HG02885 (cell line): ENCODE measurements at regions not wholly inside any gene's neighbourhood (a gene's known extent, or its start where the extent isn't known, plus 50 kb on each side); places are given as distances from the start of the nearest gene placed in this dataset.
"Not testable (repeated sequence)": the region's sequence is repeated elsewhere in the genome, so short reads cannot be mapped to it uniquely, and the experiment has no call there.

Experiments used
- ATAC-seq: cut with Tn5 transposase; IDR thresholded peaks from one replicate; pipeline ENCODE4 v1.9.1; 2021; ENCODE audit warnings: mild to moderate bottlenecking; ENCODE audit not compliant: unreplicated experiment, poor library complexity

GRCh38 chr1:173392895-173393658, 84.1 kb upstream of the PRDX6 start:
- no peak for ATAC-seq

GRCh38 chr1:173393659-173394000, 83.5 kb upstream of the PRDX6 start:
- no peak for ATAC-seq

- not testable (repeated sequence) for ATAC-seq
Measured at GRCh38 chr1:173394813-173395212, 82.3 kb upstream of the PRDX6 start.

GRCh38 chr1:173395762-173396161, 81.4 kb upstream of the PRDX6 start:
- ATAC-seq, result no peak

GRCh38 chr1:173400387-173400995, 76.6 kb upstream of the PRDX6 start:
- no peak for ATAC-seq

GRCh38 chr1:173403996-173404395, 73.1 kb upstream of the PRDX6 start:
- ATAC-seq, result no peak

GRCh38 chr1:173405281-173405680, 71.9 kb upstream of the PRDX6 start:
- no peak for ATAC-seq

GRCh38 chr1:173405834-173406233, 71.3 kb upstream of the PRDX6 start:
- no peak for ATAC-seq

GRCh38 chr1:173406783-173407230, 70.3 kb upstream of the PRDX6 start:
- no peak for ATAC-seq

- no peak for ATAC-seq
Measured at GRCh38 chr1:173407846-173408245, 69.3 kb upstream of the PRDX6 start.

- ATAC-seq, result no peak
Measured at GRCh38 chr1:173408886-173409285, 68.2 kb upstream of the PRDX6 start.

GRCh38 chr1:173409613-173410012, 67.5 kb upstream of the PRDX6 start:
- ATAC-seq, result no peak

- peak; percentile 4 for ATAC-seq
Measured at GRCh38 chr1:173410133-173410793, 66.9 kb upstream of the PRDX6 start.

GRCh38 chr1:173410794-173411236, 66.3 kb upstream of the PRDX6 start:
- ATAC-seq, result peak; percentile 40

- no peak for ATAC-seq
Measured at GRCh38 chr1:173411835-173412742, 65.0 kb upstream of the PRDX6 start.

- no peak for ATAC-seq
Measured at GRCh38 chr1:173413271-173413707, 63.8 kb upstream of the PRDX6 start.

GRCh38 chr1:173414136-173414535, 63.0 kb upstream of the PRDX6 start:
- ATAC-seq, result peak; percentile 54

GRCh38 chr1:173414539-173415226, 62.5 kb upstream of the PRDX6 start:
- no peak for ATAC-seq

GRCh38 chr1:173415490-173415889, 61.6 kb upstream of the PRDX6 start:
- peak; percentile 41 for ATAC-seq
